GM19324 (cell line): ENCODE measurements at regions not wholly inside any gene's neighbourhood (a gene's known extent, or its start where the extent isn't known, plus 50 kb on each side); places are given as distances from the start of the nearest gene placed in this dataset.

Source experiments
- ATAC-seq: cut with Tn5 transposase; IDR thresholded peaks from one replicate; pipeline ENCODE4 v1.9.1; 2021; ENCODE audit warnings: mild to moderate bottlenecking, moderate library complexity; ENCODE audit not compliant: unreplicated experiment, low FRiP score

DNA sequence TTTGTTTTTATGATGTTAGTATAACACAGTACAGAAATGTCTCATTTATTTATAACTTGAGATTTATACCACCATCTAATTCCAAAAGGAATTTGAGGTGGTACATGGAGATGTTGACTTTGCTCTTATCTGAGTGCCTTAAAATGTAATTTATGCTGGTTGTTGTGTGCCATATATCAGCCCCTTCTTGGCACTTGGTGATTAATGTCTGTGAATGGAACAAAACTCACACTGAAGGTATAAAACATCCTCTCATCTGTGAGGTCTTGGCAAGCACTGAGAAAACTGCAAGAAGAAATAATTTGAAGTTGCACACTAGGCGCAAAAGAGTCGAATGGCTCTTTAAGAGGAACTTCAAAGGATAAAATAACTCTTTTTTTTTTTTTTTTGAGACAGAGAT is 240.4 kb downstream of the B3GLCT start:
- ATAC-seq, result no peak

DNA sequence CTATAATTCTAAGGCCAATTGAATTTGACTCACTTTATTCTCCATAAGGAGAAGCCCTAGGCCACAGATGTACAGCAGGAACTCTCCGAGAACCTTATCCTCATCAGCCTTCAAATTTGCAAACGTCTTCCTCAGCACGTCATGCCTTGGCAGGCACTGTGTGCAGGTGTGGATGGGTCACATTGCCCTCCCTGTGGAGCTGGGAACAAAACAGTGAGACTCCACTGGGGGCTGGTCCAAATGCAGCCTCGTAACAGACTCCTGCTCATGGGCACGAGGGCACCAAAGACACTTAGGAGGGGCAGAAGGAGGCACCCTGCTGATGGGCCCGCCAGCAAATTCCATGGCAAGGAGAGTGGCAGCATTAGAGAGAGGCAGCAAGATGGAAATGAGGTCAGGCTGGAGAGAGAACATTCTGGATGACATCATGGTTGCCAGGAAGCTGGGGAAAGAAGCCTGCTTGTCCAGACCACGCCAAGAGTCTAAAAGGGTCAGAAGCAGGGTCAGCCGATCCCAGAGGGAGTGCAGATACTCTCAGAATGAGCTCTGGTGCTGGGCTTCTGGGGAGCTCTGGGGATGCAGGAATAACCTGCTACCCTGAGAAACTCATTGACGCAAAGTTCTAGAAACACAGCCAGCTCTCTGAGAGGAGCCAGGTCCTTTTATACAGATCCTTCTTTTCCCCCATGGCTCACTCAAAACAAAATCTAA is 242.2 kb downstream of the B3GLCT start:
- no peak for ATAC-seq

DNA sequence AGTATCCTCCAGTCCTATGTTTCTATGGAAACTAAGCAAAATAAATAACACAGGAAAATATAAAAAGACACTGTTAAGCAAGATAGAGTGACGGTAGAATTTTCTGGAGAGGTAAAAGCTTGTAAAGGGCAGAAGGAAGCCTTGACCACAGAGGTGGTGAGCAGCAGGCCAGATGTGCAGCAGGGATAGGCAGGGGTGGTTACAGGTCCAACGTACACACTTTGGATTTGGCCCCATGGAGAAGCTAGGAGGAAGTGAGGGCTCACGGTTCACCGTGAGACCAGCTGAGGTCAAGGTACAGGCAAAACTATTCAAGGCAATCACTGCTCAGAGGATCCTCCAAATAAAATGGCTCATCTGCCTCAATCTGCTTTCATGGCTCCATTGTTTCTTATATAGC is 242.8 kb downstream of the B3GLCT start:
- no peak for ATAC-seq

DNA sequence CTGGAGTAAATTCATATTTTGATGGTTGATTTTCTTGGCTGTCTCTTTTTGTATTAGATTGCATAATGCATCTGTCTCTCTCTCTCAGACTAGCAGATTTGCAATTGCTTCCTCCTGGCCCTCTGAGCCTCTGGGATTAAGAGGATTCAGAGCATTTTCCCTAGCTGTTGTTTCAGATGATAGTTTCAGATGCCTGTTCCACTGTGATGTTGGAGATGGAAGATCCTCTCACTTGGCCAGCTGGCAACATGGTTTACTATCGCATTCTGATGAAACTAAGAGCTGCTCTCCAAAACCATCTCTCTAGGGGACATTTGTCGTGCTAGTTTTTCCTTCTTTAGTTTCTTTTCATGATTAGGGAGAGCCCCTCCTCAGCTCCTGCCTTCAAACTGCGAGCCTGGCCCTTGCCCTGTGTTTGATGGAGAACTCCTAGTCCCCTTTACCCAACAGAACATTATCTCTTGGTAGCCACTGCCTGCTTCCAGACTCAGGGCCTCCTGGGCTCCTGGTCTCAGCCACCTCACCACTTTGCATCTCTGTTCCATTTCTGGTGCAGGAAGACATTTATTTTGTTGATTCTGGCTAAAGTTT is 244.6 kb downstream of the B3GLCT start:
- ATAC-seq, result no peak

- no peak for ATAC-seq
Observed at GRCh38 chr13:31452525-31452924, 252.8 kb downstream of the B3GLCT start.

DNA sequence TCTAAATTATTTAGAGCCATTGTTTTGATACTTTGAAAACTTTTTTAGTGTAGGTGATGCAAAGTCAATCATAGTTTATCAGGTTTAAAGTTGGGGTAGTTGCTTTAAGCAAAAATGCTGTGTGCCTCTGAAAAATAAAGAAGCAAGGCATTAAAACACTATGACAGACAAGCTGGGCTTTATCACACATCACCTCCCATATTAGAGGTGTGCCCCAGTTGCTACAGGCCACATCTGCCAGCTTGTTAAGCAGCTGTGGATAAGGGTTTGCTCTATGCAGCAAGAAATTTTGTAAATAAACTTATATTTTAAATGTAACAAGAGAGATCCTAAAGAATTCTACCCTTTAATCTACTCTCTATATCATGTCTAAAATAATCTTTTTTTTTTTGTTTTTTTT is 255.8 kb downstream of the B3GLCT start:
- no peak for ATAC-seq

DNA sequence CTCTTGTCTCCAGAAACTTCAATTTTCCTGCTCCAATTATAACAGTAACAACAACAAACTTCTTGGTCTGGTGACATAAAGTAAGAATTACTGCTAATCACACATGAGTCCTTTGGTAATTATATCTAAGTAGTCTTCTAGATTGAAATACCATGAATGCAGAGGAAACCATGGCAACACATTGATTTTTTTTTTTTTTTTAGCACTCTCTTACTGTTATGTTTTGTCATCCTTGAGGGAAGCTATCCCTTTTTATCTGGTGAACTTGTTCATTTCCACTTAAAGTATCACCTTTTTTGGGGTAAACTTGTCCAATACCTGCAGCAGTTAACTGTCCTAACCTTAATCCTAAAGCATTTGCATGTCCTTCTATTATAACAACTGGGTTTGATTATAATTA is 256.3 kb downstream of the B3GLCT start:
- ATAC-seq, result no peak

GRCh38 chr13:31460061-31460460 is 260.3 kb downstream of the B3GLCT start:
- no peak for ATAC-seq

- no peak for ATAC-seq
Observed at GRCh38 chr13:31461923-31462322, 262.1 kb downstream of the B3GLCT start.

GRCh38 chr13:31462766-31463165 is 263.0 kb downstream of the B3GLCT start:
- no peak for ATAC-seq

DNA sequence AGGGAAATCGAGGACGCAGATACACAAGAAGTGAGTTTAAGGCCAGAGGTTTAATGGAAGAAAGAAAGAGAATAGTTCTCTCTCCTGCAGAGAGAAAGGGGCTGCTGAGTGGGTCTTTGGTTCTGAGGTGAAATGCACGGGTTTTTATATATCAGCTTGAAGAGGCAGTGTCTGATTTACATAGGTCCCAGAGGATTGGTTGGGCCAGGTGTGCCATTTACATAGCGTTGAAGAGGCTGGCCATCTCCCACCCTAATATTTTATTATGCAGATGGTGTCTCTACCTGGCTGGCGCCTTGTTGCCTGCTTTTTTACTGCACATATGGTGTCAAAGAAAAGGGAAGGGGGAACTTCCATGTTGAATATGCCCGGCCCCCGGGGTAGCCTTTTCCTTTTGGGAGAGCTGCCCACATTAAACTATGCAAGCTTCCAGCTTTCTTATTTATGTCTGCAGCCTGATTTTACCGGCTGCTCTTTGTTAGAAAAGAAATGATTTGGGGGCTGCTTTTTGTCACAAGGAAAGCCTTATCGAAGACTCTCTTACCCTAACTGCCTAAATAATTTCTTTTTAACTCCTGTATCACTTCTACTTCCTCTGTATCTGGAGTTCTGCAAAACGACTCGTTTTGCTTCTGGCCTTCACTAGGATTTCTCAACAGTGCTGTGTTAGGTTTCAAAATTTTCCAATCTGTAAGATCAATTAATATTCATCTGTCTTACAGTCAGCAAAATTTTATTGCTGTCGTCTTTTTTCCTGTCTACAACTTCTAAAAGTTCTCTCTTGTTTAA is 268.5 kb downstream of the B3GLCT start:
- ATAC-seq, result no peak

DNA sequence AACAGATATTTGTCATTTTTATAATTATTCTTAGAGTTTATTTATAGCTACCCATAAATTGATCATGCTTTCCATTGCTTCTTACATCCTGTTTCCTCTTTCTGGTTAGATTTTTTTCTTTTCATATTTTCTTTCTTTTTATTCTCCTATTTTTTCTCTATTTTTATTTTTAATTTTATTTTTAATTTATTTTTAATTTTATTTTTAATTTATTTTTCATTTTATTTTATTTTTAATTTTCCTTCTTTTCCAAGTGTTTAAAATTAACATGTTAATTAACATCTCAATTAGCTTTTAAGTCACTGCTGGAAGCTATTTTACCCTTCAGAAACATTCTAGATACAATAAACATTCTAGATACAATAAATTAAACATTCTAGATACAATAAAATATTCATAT is 269.6 kb downstream of the B3GLCT start:
- ATAC-seq, result no peak

GRCh38 chr13:31476266-31476665 is 263.1 kb upstream of the RXFP2 start:
- no peak for ATAC-seq

- no peak for ATAC-seq
Observed at GRCh38 chr13:31476753-31477152, 262.6 kb upstream of the RXFP2 start.

GRCh38 chr13:31477961-31478360 is 261.4 kb upstream of the RXFP2 start:
- ATAC-seq, result no peak

DNA sequence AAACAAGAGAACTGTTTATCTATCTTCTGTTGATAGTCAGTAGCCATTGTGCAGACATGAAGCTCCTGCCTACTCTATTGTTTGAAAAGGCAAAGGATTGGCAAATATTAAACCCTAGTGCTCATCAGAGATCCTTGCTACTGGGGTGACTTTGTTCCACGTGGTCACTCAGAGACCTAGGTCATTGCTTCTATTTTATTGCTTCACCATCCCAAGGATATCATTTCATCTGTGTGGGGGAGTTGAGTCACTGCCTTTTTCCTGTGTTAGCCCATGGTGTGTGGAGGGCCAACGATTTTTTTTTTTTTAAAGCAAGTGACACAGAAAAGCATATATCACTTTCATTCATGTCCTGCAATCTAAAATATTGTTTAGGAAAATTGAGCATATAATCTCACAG is 254.1 kb upstream of the RXFP2 start:
- ATAC-seq, result no peak

DNA sequence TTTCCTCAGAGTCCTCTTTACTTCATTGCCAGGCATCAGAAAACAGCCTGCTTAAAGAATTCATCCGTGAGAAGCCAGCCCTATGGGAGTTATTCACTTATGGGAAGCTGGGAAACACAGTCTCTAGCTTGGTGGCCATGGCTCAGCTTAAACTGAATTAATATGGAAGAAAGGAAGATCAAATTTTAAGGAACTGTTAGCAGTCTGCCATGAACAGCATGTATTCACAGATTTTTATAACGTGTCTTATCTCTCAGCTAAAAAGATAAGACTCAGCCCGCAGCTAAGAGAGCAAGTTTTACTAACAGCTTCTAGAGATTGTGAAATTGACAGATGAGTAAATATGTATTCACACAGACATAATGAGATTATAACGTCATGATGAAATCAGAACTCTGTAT is 253.7 kb upstream of the RXFP2 start:
- no peak for ATAC-seq

DNA sequence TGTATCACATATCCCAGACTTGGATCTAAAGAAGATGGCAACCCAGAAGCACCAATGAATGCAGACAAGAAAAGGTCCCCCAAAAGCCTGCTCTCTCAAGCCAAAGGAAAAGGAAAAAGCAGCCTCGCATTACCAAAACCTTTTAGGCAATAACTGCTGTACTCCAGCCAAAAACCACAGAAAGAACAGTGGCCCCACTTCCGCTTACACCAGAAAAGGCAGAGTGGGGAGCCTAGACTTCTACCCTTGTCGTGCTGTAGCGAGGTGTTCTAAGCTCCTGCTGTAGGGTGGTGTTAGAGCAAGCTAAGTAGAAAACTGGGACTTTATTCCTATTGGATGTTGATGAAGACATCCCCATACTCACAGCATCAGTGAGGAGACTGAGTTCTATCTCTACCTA is 244.0 kb upstream of the RXFP2 start:
- ATAC-seq, result no peak

GRCh38 chr13:31499274-31499673 is 240.1 kb upstream of the RXFP2 start:
- no peak for ATAC-seq

GRCh38 chr13:31503626-31504025 is 235.7 kb upstream of the RXFP2 start:
- ATAC-seq, result no peak

DNA sequence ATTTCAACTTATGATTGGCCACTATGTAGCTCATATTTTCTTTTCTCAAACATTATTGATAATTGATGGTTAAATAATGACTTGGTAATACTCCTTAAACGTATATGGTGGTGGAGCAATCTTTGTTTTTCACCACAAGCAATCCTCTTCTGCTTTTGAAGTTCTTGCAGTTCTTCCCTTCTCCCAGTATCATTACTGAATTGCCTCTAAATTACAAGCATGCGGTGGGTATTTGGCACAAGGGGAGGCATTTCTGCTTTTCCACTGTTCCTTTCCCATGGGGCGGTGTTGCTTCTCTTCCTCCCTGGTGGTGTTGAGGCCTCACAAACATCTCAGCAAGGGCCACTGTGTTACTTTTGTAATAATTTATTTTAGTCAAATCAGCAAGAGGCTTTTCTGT is 234.4 kb upstream of the RXFP2 start:
- ATAC-seq, result no peak

DNA sequence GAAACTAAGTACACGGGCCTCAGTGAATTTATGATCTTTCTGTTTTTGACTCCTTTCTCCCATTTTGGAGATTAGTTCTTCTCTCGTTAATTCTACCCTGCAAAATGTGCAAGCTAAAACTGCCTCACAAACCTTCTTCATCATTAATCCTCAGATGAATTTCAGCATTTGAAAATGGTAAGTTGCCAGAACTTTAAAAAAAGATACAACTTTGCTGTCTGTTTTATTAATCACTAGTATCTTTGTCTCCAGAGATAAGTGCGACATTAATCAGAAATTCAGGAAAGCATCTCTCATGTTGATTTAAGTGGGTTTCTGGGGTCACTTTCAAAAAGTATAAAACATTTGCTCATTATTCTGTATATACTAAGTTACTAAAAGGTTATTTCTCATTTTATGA is 227.0 kb upstream of the RXFP2 start:
- no peak for ATAC-seq
